Prostate gland (tissue), 2 donors: ENCODE measurements at regions not wholly inside any gene's neighbourhood (a gene's known extent, or its start where the extent isn't known, plus 50 kb on each side); places are given as distances from the start of the nearest gene placed in this dataset.

ENCODE experiments used
- CTCF ChIP-seq, 4 experiments: fragments of 200-600 bp in 2 of 4; fragments of 450-650 bp in 2 of 4; sonication (generic) in 2 of 4; IDR thresholded peaks; 1 replicate in 3 of 4; 2 replicates in 1 of 4; pipeline ENCODE4 v1.5.1; 2016 to 2019; ENCODE audit warnings: antibody characterized with exemption in 4 of 4, mild to moderate bottlenecking in 2 of 4, moderate library complexity in 2 of 4
- POLR2A ChIP-seq: fragments of 450-650 bp; IDR thresholded peaks from one replicate; pipeline ENCODE4 v1.6.1; 2016; ENCODE audit warnings: antibody characterized with exemption, mild to moderate bottlenecking

GRCh38 chr18:28801876-28802275, 624.9 kb upstream of the CDH2 start:
- TF ChIP-seq CTCF (IDR thresholded peaks at IDR 0.05) = no peak
- no peak for TF ChIP-seq POLR2A
